GM19397 (cell line): ENCODE measurements at regions not wholly inside any gene's neighbourhood (a gene's known extent, or its start where the extent isn't known, plus 50 kb on each side); places are given as distances from the start of the nearest gene placed in this dataset.

Experiments used
- ATAC-seq: cut with Tn5 transposase; IDR thresholded peaks from one replicate; pipeline ENCODE4 v1.9.1; 2021; ENCODE audit warnings: mild to moderate bottlenecking, moderate library complexity; ENCODE audit not compliant: unreplicated experiment

DNA sequence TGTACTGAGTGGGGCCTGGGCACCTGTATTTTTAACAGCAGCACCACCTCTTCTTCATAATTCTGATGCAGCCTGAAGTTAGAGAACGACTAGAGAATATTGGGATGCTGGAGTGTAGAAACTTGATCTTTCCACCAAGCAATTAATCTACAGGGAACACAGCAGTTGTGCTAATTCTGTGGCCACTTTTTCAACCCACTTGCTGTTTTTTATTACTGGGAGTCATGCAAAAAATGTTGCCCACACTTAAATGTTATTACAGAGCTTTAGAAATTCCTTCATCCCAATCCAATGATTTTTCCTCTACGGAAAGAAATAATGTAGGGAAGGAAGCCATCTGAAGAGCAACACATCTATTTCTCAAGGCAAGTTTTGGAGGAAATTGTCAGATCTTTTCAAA, 190.9 kb upstream of the TUT7 start:
- no peak for ATAC-seq

- no peak for ATAC-seq
Observed at GRCh38 chr9:86541014-86541570, 186.9 kb upstream of the TUT7 start.

DNA sequence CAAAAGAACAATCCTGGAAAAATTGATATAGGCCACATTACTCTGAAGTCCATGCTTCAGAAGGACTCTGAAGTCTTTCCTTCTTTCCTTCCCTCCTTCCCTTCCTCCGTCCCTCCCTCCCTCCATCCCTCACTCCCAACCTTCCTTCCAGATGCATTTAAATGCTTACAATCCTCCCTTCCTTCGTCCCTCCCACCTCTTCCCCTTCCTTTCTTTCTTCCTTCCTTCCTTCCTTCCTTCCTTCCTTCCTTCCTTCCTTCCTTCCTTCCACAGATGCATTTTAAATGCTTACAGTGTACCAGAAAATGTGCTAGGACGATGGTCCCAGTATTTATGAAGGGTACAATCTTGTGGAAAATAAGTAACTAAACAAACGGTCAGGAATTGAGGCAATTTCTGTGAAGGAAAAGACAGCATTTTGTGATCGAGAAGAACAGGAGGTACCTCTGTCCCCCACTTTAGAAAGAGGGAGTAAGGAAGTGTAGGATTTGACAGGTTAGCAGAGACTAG, 181.3 kb upstream of the TUT7 start:
- ATAC-seq: no peak

GRCh38 chr9:86534572-86535258, 180.5 kb upstream of the TUT7 start:
- no peak for ATAC-seq

- no peak for ATAC-seq
Observed at GRCh38 chr9:86531971-86532640, 177.9 kb upstream of the TUT7 start.

DNA sequence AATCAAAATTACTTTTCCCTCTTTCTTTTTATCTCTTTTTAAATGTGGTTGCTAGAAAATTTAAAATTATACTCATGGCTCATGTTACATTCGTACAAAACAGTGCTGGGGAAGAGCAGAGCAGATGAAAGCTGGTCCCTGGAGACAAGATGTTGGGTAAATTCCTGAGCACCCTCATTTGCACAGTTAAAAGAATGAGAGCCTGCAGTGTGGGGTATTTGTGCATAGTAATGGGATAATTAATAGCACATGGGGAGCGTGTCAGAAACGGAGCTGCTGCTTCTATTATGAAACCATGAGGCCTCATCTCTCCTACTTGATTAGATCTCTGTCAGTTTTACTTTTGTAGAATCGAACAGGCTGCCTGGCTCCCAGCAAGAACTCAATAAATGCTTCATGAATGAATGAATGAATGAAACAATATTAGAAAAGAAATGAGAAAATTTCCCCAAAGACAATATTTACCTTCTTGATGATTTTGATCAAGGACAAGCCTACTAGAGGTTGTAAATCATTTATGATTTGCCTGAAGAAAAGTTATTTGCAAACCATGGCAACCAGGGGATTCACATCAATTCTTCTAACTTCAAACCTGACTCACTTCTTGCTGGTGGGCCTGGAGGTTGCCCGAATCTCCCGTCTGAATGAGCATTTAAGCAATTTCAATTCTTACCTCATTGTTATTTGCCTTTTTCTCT, 177.2 kb upstream of the TUT7 start:
- no peak for ATAC-seq

DNA sequence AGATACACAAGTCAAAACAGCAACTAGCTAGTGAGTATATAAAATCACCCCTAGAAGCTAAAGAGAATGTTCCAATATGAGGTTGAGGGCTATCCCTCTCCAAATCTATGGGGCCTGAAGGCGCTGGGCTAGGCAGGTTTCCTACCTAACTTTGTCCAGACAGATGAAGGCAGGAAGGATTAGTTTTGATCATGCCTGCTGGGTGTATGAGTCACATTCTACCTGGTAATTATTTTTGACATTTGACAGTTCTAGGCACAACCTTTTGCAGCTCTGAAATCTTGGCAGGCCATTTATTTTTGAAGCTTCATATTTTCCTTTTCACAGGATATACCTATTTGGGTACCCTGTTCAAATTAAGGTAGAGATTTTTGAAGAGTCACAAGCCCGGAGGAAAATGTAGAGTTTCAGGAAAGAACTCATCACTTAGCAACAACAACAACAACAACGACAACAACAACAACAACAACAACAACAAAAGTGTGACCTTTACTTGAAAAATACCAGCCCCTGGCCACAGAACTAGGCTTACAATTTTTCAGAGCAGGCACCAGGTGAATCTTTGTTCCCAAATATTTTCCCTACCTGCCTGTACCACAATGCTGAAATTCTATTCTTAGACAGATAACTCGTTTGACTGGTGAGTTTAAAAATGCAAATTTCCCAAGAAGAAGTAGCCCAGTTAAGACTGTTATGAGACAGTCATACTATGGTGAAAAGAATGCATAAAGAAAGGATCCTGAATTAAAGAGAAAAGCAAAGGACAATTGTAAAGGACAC, 175.5 kb upstream of the TUT7 start:
- ATAC-seq: no peak

DNA sequence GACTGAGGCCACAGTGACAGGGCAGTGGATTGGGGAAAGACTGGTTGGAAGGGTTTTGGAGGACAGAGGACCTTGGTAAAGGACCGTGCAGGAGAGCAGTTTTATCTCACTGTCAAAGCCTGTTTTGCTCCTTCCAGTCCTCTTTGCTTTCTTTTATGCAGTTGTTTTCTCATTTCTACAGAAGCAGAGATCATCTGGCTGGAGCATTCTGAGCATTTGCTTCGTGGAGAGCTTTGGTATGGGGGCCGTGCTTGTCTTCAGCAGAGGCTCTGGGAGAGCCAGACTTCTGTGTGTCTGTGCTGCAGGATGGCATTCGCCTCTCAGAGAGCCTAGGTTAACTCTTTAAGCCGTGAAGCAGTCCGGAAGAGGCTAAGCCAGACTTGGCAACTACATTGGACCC, 171.8 kb upstream of the TUT7 start:
- no peak for ATAC-seq

- ATAC-seq: no peak
Observed at GRCh38 chr9:86525182-86525581, 171.0 kb upstream of the TUT7 start.

DNA sequence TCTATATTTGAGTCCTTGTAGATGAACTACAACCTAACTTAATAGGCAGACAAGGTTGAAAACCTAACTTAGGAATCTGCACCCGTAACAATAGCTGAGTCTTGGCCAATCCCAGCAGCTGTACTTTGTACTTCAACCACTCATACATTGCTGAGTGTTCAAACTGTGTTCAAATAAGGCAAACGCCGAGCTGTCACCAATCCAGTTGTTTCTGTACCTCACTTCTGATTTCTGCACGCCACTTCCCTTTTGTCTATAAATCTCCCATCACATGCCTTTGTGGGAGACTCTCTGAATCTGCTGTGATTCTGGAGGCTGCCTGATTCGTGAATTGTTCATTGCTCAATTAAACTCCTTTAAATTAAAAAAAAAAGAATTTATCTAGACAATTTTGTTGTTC, 167.8 kb upstream of the TUT7 start:
- ATAC-seq: no peak

GRCh38 chr9:86521322-86521721, 167.1 kb upstream of the TUT7 start:
- no peak for ATAC-seq

DNA sequence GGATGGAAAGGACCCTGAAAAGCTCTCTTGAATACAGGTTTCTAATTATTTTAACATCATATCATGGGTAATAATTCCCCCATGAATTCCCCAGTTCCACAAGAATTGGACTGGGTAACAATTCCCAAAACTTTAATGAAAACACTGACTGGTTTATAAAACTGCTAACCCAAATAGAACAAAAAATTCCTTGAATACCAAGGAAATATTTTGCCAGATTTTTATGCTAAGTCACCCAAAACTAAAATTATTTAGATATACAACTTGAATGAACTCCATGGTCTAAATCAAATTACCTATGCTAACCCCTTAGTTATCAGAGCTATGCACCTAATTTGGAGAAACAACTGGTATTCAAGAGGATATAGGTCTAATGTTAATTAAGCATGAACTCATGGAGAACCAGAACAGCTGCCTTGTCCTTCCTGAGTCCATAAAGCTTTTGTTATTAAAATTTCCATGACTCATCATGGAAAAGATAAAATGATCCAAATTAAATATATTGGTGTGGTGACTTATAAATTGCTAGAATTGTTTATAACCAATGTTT, 164.9 kb upstream of the TUT7 start:
- ATAC-seq: no peak

DNA sequence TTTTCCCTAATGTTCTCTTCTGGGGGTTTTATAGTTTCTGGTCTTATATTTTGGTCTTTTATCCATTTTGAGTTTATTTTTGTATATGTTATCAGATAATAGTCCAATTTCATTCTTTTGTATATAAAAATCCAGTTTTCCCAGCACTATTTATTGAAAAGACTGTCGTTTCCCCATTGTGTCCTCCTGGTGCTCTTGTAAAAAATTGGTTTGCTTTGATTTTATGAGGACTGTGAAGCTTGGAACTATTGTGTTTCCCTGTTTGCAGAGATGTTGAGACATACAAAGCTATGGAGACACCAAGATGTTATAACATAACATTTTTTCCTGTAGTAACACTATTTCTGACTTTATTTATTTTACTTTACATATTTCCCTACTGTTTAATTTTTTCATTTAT, 163.3 kb upstream of the TUT7 start:
- ATAC-seq: no peak

DNA sequence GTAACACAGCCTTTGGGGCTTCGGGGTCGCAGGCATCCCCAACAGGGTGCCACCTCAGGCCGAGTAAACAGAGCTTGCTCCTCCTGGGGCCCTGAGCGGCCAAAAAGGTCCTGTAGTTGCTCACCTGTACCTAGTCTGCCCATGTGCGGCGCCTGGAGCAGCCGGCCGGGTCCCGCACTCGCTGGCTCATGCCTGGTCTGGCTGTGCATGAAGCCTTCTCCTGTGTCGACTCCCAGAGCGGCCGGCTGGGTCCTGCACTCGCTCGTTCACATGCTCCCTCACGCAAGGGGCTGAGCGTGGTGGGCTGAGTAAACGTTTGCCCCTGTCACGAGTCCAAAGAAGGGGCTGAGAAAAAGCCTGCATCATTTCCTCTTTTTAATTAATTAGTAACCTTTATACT, 162.4 kb upstream of the TUT7 start:
- ATAC-seq: no peak

DNA sequence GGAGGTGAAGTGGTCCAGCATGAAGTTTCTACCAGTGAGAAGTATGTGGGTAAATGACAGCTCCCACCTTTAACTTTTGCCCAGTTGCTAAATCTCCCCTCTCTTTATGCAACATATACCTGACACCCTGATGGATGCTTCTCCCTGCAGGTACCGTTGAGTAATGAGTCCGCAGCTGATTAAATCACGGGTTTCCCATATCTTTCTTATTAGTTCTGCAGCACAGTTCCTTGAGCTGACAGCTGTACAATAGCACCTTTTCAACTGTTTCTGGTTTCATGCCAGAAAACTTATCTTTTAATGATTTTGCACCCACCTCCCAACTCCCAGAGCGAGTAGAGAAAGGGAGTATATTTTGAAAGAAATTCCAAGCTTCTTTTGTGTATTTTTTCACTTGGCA, 161.0 kb upstream of the TUT7 start:
- ATAC-seq: no peak

DNA sequence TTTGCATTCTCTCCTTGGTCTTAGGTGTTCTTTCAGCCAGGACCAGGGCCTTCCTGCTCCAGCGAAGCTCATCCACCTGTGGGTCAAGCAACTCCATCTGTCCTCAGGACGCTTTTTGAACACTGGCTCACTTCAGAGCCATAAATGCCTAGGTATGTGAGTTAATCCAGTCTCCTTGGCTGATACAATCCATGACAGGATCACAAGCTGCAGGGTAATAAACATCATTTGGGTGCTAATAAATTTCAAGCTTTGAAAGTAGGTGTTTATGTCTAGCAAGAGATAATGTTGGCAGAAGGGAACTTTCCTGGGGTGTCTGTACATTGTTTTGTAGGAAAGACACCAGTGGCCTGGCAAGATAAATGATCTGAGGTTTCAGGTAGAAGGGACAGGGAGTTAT, 159.2 kb upstream of the TUT7 start:
- no peak for ATAC-seq

DNA sequence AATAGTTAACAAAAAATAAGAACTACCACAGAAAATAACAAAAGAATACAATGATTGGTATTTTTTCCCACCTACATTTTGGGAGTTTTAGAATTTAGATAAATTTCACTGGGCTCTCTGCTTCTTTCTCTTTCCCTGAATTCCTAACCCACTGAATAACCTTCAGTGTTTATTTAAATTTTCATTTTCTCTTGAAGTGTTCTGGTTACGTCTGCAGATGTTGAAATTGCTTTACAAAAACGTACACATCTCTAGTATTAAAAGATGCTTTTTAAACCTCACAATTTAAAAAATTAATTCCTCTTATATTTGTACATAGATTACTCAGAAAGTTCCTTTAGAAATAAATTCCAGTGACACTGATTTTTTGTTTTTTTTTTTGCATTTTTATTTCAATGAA, 158.7 kb upstream of the TUT7 start:
- no peak for ATAC-seq

DNA sequence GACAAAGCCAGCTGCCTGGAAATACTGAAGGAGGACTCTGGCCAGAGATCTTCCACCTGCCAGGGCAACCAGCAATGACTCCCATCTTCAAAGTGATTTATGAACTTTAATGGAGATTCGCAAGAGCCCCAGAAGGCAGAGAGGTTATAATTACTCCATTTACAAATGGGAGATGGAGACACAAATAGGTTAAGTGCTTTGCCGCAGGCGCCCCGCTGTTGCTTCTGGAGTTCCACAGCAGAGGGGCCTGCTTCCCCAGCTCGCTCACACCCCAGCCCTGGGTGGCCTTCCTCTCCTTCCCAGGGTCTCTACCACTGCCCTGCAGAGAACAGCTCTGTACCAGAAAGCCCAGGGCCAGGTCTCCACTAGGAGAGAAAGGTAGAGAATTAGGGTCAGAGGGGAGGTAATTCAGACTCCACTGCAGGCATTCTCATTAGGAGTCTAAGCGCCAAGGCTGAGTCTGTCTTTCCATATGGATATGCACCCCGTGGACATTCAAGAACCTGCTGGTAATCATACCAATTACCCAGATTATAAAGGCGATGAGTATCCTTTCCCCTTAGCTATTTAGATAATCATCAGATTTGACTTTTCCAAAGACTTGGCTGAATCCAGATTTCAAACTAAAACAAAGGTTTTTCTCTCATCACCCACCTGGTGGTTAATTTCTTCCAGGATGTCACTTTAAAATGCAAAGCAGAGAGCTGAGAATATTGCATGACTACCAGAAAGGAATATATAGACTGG, 157.6 kb upstream of the TUT7 start:
- ATAC-seq: no peak

DNA sequence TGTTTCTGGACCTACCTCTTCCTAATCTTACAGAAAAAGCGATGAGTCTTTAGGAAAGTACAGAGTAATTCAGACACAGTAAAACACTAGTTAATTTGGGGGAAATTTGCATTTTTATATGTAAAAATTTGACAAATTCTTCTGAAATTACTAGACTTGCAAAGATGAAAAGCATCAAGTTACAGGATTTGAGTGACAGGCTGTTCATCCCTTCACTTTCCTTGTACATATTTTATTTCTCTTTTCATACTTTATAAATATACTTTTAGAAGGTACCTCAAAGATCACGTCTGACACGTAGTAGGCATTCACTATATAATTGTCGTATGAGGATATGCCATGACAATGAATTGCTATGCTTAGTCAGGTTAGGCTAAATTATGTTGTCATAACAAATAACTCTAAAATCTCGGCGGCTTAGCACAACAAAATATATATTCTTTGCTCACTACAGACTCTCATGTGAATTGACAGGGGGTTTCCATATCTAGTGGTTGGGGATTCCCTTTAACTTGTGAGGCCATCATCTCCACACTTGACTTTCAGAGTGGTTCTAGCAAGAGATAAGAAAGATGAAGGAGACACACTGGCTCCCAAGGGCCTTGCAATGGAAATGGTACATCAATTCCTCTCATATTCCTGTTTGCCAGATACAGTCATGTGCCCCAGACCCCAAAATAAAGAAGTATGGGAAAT, 154.1 kb upstream of the TUT7 start:
- no peak for ATAC-seq
